ENCODE measurements at regions not wholly inside any gene's neighbourhood (a gene's known extent, or its start where the extent isn't known, plus 50 kb on each side); places are given as distances from the start of the nearest gene placed in this dataset.

GRCh38 chr6:66948106-66948505 is 1241.1 kb upstream of the EYS start:
- Histone ChIP-seq H3K27me3 (no peaks in the 10 kb centered on the region), H3K4me1 (no peaks in the 10 kb centered on the region), H3K9me3 (no peaks in the 10 kb centered on the region), H3K36me3 (no peaks in the 10 kb centered on the region), H3K27ac (no peak overlapping the region), H3K4me3 (no peak overlapping the region)
- no peak for TF ChIP-seq CTCF (IDR thresholded peaks at IDR 0.05)
- DNase-seq (ENCODE audit: low spot score) = no peak

- no peak overlapping the region for H3K27ac ChIP-seq
- no peak overlapping the region for H3K4me3 ChIP-seq
Observed at GRCh38 chr6:66940003-66940402, 1233.0 kb upstream of the EYS start.

GRCh38 chr6:66937180-66937579 is 1230.2 kb upstream of the EYS start:
- Histone ChIP-seq H3K27me3 (no peaks in the 10 kb centered on the region), H3K9me3 (no peaks in the 10 kb centered on the region), H3K4me3 (no peak overlapping the region), H3K36me3 (no peaks in the 10 kb centered on the region), H3K27ac (no peak overlapping the region), H3K4me1 (no peaks in the 10 kb centered on the region)
- no peak for TF ChIP-seq CTCF (IDR thresholded peaks at IDR 0.05)
- DNase-seq (ENCODE audit: low spot score) = no peak

More at GRCh38 chr6:66940003-66940402, 1233.0 kb upstream of the EYS start:
- Histone ChIP-seq H3K9me3 (no peaks in the 10 kb centered on the region), H3K36me3 (no peaks in the 10 kb centered on the region), H3K27me3 (no peaks in the 10 kb centered on the region), H3K4me1 (no peaks in the 10 kb centered on the region)
- TF ChIP-seq CTCF (IDR thresholded peaks at IDR 0.05) = no peak
- no peak for DNase-seq (ENCODE audit: low spot score)

- H3K9me3 ChIP-seq = no peaks in the 10 kb centered on the region
- no peak for DNase-seq (ENCODE audit: low spot score)
- H3K36me3 ChIP-seq = no peaks in the 10 kb centered on the region
- H3K27me3 ChIP-seq = no peaks in the 10 kb centered on the region
- H3K4me1 ChIP-seq = no peaks in the 10 kb centered on the region
- no peak overlapping the region for H3K4me3 ChIP-seq
- no peak overlapping the region for H3K27ac ChIP-seq
- TF ChIP-seq CTCF (IDR thresholded peaks at IDR 0.05) = no peak
Observed at GRCh38 chr6:66935612-66936011, 1228.6 kb upstream of the EYS start.

GRCh38 chr6:66931787-66932186 is 1224.8 kb upstream of the EYS start:
- H3K4me1 ChIP-seq = no peaks in the 10 kb centered on the region
- peaks cover 0 to 2% of the 10 kb centered on the region in 2 donors for H3K9me3 ChIP-seq
- no peak overlapping the region for H3K27ac ChIP-seq
- H3K27me3 ChIP-seq = no peaks in the 10 kb centered on the region
- no peaks in the 10 kb centered on the region for H3K36me3 ChIP-seq
- TF ChIP-seq CTCF (IDR thresholded peaks at IDR 0.05) = no peak
- no peak for DNase-seq (ENCODE audit: low spot score)
- no peak overlapping the region for H3K4me3 ChIP-seq

- H3K27me3 ChIP-seq = no peaks in the 10 kb centered on the region
- H3K4me3 ChIP-seq = no peak overlapping the region
- no peak for TF ChIP-seq CTCF (IDR thresholded peaks at IDR 0.05)
- peaks cover 0 to 12% of the 10 kb centered on the region in 2 donors for H3K9me3 ChIP-seq
- H3K36me3 ChIP-seq = no peaks in the 10 kb centered on the region
- no peaks in the 10 kb centered on the region for H3K4me1 ChIP-seq
- no peak for DNase-seq (ENCODE audit: low spot score)
- no peak overlapping the region for H3K27ac ChIP-seq
Observed at GRCh38 chr6:66930559-66931290, 1223.7 kb upstream of the EYS start.

Measured in right atrium auricular region (tissue), 2 donors.